C4-2B (cell line): ENCODE measurements at regions not wholly inside any gene's neighbourhood (a gene's known extent, or its start where the extent isn't known, plus 50 kb on each side); places are given as distances from the start of the nearest gene placed in this dataset.
A peak's percentile ranks its signal among the peaks of the same experiment; 100 is the strongest.

Source experiments
- H3K27ac ChIP-seq: fragments of 450-650 bp; 2 replicates; pipeline ENCODE4 v1.5.1; 2017
- ZFX ChIP-seq: fragments of 450-650 bp; IDR thresholded peaks from 2 replicates; pipeline ENCODE4 v1.6.1; 2017
- TF ChIP-seq, protein P1 (sequence below): fragments of 450-650 bp; conservative IDR thresholded peaks from 2 replicates; pipeline ENCODE4 v1.5.1; 2017; ENCODE audit warnings: mild to moderate bottlenecking

DNA sequence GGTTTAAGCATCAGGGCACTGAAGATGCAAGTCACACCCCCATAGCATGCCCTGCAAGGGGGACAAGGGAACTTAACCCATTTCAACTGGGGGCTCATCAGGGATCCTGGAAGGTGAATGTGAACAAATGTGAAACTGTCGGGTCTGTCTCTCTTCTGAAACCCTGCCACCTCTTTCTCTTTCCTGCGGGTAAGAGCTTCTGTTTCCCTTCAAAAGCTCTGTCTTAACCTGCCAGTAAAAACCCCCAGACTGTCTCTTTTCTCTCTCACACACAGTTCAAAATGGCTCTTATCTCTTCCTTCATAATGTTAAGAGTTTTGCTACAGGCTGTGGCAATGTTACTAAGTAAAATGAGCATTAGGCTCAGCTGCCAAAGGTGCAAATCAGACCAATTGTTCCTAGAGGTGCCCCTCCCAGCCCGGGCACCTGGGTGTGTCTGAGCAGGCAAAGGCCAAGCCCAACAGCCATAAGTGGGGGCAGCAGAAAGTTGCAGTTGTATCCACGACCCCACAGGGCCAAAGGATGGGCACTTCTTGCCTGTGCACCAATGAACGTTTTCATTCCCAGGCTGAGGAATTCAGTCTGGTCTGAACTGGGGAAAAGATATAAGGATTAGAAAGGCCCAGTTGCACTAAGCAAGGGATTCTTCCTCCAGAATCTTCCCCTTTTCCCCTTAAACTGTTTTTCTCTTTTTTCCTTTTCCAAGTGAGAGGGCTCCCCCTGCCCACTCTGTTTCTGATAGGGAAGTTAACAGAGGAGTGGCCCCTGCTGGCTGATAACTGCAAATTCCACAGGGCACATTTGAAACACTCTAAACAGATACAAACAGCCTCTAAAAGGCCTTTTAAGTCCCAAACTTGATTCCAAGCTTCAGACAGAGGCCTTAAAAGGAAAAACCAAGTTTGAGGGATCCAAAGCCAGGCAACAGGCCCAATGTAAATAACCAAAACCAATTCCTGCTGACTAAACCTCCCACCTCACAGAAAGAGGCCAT is 113.8 kb upstream of the EPHA6 start:
- TF ChIP-seq ZFX, result no peak
- TF ChIP-seq, protein P1, sequence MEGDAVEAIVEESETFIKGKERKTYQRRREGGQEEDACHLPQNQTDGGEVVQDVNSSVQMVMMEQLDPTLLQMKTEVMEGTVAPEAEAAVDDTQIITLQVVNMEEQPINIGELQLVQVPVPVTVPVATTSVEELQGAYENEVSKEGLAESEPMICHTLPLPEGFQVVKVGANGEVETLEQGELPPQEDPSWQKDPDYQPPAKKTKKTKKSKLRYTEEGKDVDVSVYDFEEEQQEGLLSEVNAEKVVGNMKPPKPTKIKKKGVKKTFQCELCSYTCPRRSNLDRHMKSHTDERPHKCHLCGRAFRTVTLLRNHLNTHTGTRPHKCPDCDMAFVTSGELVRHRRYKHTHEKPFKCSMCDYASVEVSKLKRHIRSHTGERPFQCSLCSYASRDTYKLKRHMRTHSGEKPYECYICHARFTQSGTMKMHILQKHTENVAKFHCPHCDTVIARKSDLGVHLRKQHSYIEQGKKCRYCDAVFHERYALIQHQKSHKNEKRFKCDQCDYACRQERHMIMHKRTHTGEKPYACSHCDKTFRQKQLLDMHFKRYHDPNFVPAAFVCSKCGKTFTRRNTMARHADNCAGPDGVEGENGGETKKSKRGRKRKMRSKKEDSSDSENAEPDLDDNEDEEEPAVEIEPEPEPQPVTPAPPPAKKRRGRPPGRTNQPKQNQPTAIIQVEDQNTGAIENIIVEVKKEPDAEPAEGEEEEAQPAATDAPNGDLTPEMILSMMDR, result peak; percentile 43

DNA sequence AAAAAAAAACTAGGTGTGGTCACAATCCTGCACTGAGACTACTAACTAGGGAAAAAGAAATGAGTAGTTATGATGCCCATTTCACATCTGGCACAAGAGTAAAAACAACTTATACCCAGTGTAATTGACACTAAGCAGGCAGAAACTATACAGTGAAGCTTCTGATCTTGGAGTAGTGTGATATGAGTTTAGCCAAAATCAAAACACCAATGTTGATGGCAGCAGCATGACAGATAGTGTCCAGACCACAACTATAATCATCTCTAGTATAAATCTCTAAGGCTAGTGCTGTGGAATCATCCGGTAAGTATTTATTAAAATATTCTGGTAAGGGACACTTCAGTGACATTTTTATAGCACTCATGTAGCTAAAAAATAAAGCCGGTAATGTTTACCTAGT is 108.5 kb upstream of the EPHA6 start:
- no peak overlapping the region for H3K27ac ChIP-seq
- no peak for TF ChIP-seq ZFX
- TF ChIP-seq, protein P1, result no peak

More for the DNA sequence above, 113.8 kb upstream of the EPHA6 start:
- no peak overlapping the region for H3K27ac ChIP-seq

DNA sequence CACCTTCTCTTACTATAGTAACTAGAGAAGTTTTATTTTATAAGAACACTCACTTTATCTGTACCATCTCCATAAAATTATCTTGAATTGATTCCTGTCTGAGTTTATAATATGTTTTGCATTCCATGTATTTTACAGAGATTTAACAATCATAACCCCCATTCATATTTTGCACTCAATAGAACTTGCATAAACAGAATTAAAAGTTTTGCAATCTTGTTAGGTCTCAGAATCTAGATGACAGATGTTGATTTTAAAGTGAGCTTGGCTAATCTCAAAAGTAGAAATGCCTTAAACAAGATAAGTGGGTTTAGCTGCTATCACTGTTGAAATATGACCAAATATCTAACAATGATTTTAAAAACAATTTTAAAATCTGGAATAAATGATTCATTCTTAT is 107.9 kb upstream of the EPHA6 start:
- no peak overlapping the region for H3K27ac ChIP-seq
- TF ChIP-seq, protein P1, result no peak
- TF ChIP-seq ZFX, result no peak

DNA sequence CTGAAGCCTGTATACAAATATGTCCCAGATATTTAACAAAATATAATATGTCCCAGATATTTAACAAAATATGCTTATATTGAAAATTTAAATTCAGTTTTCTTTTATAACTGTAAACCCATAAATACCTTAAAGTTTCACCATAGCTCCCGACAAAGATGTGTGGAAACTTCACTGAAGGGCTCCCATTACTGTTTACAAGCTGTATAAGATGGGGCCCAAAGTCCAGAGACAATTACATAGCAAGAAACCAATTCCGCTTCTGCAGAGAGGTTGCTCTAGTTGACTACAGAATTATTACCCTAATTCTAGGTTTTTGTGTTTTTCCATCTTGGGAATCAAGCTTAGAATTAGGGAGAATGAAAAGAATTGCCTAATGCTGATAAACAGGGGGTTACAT is 102.6 kb upstream of the EPHA6 start:
- TF ChIP-seq, protein P1, result no peak
- no peak for TF ChIP-seq ZFX
- H3K27ac ChIP-seq, result no peak overlapping the region

DNA sequence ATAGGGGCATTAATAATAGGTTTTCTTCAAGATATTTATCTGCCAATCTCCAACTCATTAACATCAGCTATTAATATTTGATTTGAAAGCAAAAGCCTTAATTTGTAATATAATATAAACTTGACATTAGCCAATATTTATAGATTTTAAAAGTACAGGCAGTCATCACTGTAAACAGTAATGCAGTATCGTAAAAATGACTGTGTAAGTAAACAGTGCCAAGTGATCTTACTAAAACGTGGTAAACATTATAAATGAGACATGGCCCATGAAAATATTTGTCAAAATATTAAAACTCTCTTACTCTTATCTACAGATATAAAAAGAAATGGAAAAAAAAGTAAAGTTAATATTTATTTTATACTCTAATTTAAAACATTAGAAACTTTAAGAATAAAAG is 101.6 kb upstream of the EPHA6 start:
- H3K27ac ChIP-seq, result no peak overlapping the region
- TF ChIP-seq, protein P1, result no peak
- no peak for TF ChIP-seq ZFX

DNA sequence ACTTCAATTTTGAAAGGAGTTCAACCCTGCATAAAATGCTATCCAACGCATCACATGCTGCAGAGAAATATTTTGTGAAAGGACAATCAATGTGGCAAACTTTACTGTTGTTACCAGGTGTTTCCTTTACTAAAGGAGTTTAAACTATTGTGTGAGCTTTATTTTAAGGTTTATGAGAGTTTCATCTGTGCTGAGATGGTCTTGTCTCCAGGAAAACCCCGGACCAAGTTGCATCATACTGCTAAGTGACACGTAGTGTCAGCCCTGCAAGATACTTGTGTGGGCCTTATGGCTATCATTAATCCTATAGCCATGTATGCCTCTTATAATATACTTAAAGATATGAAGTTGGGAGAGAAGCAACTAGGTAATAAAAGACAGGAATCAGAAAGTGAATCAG is 94.5 kb upstream of the EPHA6 start:
- TF ChIP-seq, protein P1, result no peak
- TF ChIP-seq ZFX, result no peak
- H3K27ac ChIP-seq, result no peak overlapping the region

DNA sequence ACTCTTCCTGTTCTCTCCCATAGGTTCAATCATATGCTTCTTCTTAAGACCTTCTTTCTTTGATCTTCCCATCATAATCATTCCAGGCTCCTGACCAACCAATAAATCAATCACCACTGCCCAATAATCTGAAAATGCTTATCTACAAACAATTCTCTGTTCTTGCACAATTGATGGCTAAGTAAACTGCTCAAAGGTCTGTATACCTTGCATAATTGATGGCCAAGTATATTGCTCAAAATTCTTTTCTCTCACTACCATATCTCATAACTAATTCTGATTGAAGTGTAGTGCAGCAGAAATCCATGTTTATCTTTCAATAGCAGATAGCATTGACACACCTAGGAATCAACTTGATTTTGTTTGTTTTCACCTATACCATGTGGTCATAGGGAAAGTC is 83.4 kb upstream of the EPHA6 start:
- no peak overlapping the region for H3K27ac ChIP-seq
- TF ChIP-seq, protein P1, result no peak
- no peak for TF ChIP-seq ZFX
